DOHH2 (cell line): ENCODE measurements at regions not wholly inside any gene's neighbourhood (a gene's known extent, or its start where the extent isn't known, plus 50 kb on each side); places are given as distances from the start of the nearest gene placed in this dataset.
A peak's percentile ranks its signal among the peaks of the same experiment; 100 is the strongest.

Experiments used
- H3F3A ChIP-seq: fragments of 200-600 bp; sonication (generic), shearing (Covaris generic); 2 replicates; pipeline ENCODE4 v1.6.0; 2016; ENCODE audit warnings: antibody characterized with exemption, mild to moderate bottlenecking; ENCODE audit not compliant: control insufficient read depth, insufficient read depth
- H3K27ac ChIP-seq: fragments of 200-600 bp; sonication (generic); 2 replicates; pipeline ENCODE4 v1.5.1; 2014; ENCODE audit warnings: low read depth, mild to moderate bottlenecking, low read length, moderate library complexity
- H3K27me3 ChIP-seq: fragments of 200-600 bp; sonication (generic); 2 replicates; pipeline ENCODE4 v1.6.1; 2014; ENCODE audit warnings: mild to moderate bottlenecking, low read length, mixed read lengths; ENCODE audit not compliant: control insufficient read depth
- H3K36me3 ChIP-seq: fragments of 200-600 bp; sonication (generic); 2 replicates; pipeline ENCODE4 v1.6.1; 2014; ENCODE audit warnings: mild to moderate bottlenecking, low read length, moderate library complexity, mixed read lengths; ENCODE audit not compliant: control insufficient read depth
- H3K4me1 ChIP-seq: fragments of 200-600 bp; sonication (generic); 2 replicates; pipeline ENCODE4 v1.6.1; 2014; ENCODE audit warnings: mild to moderate bottlenecking, low read length, mixed read lengths; ENCODE audit not compliant: control insufficient read depth
- H3K4me2 ChIP-seq: fragments of 200-600 bp; sonication (generic); 2 replicates; pipeline ENCODE4 v1.6.0; 2014; ENCODE audit warnings: mild to moderate bottlenecking, low read length, moderate library complexity
- H3K4me3 ChIP-seq: fragments of 200-600 bp; sonication (generic); 2 replicates; pipeline ENCODE4 v1.5.1; 2014; ENCODE audit warnings: mild to moderate bottlenecking, low read length, mixed read lengths
- H3K79me2 ChIP-seq: fragments of 200-600 bp; sonication (generic); 2 replicates; pipeline ENCODE4 v1.6.1; 2014; ENCODE audit warnings: mild to moderate bottlenecking, low read length, mixed read lengths; ENCODE audit not compliant: control insufficient read depth
- H3K9me2 ChIP-seq: fragments of 200-600 bp; sonication (generic); replicated peaks from 2 replicates; pipeline ENCODE4 v1.6.1; 2014; ENCODE audit warnings: mild to moderate bottlenecking, low read length, mixed read lengths; ENCODE audit not compliant: control insufficient read depth
- H3K9me3 ChIP-seq: fragments of 200-600 bp; sonication (generic); 2 replicates; pipeline ENCODE4 v1.6.1; 2014; ENCODE audit warnings: antibody characterized with exemption, low read length, mixed read lengths; ENCODE audit not compliant: control insufficient read depth, insufficient read depth
- H4K20me1 ChIP-seq: fragments of 200-600 bp; sonication (generic); 2 replicates; pipeline ENCODE4 v1.6.0; 2014; ENCODE audit warnings: low read depth, mild to moderate bottlenecking, antibody characterized with exemption, low read length, moderate library complexity; ENCODE audit not compliant: control insufficient read depth, insufficient read depth
- EZH2phosphoT487 ChIP-seq: fragments of 200-600 bp; sonication (generic); IDR thresholded peaks from 2 replicates; pipeline ENCODE4 v1.6.1; 2017; ENCODE audit warnings: borderline replicate concordance, mild to moderate bottlenecking, antibody characterized with exemption, low read length, moderate library complexity, mixed read lengths
- TF ChIP-seq, protein P1 (sequence below): fragments of 200-600 bp; sonication (generic); IDR thresholded peaks from one replicate; pipeline ENCODE4 v1.5.1; 2014; ENCODE audit warnings: antibody characterized with exemption, mild to moderate bottlenecking, low read depth, low read length; ENCODE audit not compliant: poor library complexity, severe bottlenecking

- H3K9me3 ChIP-seq = no peaks in the 10 kb centered on the region
- H3K4me3 ChIP-seq = no peak overlapping the region
- no peaks in the 10 kb centered on the region for H3K36me3 ChIP-seq
- H4K20me1 ChIP-seq = no peaks in the 10 kb centered on the region
- H3K9me2 ChIP-seq = no peaks in the 10 kb centered on the region
- H3K4me1 ChIP-seq = peaks cover 24% of the 10 kb centered on the region
- H3K27ac ChIP-seq = no peak overlapping the region
- H3K79me2 ChIP-seq = no peaks in the 10 kb centered on the region
- no peak for TF ChIP-seq EZH2phosphoT487
- TF ChIP-seq, protein P1, sequence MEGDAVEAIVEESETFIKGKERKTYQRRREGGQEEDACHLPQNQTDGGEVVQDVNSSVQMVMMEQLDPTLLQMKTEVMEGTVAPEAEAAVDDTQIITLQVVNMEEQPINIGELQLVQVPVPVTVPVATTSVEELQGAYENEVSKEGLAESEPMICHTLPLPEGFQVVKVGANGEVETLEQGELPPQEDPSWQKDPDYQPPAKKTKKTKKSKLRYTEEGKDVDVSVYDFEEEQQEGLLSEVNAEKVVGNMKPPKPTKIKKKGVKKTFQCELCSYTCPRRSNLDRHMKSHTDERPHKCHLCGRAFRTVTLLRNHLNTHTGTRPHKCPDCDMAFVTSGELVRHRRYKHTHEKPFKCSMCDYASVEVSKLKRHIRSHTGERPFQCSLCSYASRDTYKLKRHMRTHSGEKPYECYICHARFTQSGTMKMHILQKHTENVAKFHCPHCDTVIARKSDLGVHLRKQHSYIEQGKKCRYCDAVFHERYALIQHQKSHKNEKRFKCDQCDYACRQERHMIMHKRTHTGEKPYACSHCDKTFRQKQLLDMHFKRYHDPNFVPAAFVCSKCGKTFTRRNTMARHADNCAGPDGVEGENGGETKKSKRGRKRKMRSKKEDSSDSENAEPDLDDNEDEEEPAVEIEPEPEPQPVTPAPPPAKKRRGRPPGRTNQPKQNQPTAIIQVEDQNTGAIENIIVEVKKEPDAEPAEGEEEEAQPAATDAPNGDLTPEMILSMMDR = no peak
- peak overlapping the region; percentile 50 for H3K4me2 ChIP-seq
- H3K27me3 ChIP-seq = 0 out of 2 replicates have a peak, but pooled peaks cover 6% of the 10 kb centered on the region
- H3F3A ChIP-seq = no peaks in the 10 kb centered on the region
These were observed 210.7 kb upstream of the PWP1 start for GRCh38 chr12:107474639-107475539.

GRCh38 chr12:107475900-107476299, 209.7 kb upstream of the PWP1 start:
- peaks cover 24% of the 10 kb centered on the region for H3K4me1 ChIP-seq
- no peaks in the 10 kb centered on the region for H4K20me1 ChIP-seq
- H3K9me2 ChIP-seq = no peaks in the 10 kb centered on the region
- H3K4me2 ChIP-seq = peak overlapping the region; percentile 50
- H3K4me3 ChIP-seq = peak overlapping the region; percentile 37
- no peaks in the 10 kb centered on the region for H3F3A ChIP-seq
- no peak for TF ChIP-seq EZH2phosphoT487
- TF ChIP-seq, protein P1 = no peak
- H3K79me2 ChIP-seq = no peaks in the 10 kb centered on the region
- 0 out of 2 replicates have a peak, but pooled peaks cover 7% of the 10 kb centered on the region for H3K27me3 ChIP-seq
- no peak overlapping the region for H3K27ac ChIP-seq
- no peaks in the 10 kb centered on the region for H3K36me3 ChIP-seq
- H3K9me3 ChIP-seq = no peaks in the 10 kb centered on the region

DNA sequence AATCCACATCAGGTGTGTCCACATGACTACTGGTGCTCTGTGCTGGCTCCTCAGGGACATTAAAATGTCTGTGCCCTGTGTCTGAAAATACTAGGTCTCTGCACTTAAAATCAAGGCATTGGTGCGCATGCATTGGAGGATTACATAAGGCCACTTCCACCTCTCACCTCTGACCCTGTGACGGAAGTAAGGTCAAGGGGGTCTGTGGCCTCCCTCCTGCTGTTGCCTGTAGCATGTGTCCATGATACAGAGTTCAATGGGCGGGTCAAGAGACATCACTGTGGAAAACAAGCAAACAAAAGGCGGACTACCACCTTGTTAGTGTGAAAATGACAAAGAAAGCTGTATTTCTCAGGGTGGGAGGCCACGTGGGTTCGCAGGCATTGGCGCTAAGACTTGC, 208.6 kb upstream of the PWP1 start:
- no peaks in the 10 kb centered on the region for H3K36me3 ChIP-seq
- H3K4me3 ChIP-seq = no peak overlapping the region
- no peaks in the 10 kb centered on the region for H3K79me2 ChIP-seq
- 0 out of 2 replicates have a peak, but pooled peaks cover 4% of the 10 kb centered on the region for H3K27me3 ChIP-seq
- no peak overlapping the region for H3K27ac ChIP-seq
- H4K20me1 ChIP-seq = no peaks in the 10 kb centered on the region
- no peak for TF ChIP-seq EZH2phosphoT487
- TF ChIP-seq, protein P1 = no peak
- peaks cover 24% of the 10 kb centered on the region for H3K4me1 ChIP-seq
- no peaks in the 10 kb centered on the region for H3K9me2 ChIP-seq
- H3F3A ChIP-seq = no peaks in the 10 kb centered on the region
- H3K4me2 ChIP-seq = no peak overlapping the region
- H3K9me3 ChIP-seq = no peaks in the 10 kb centered on the region
